ENCODE measurements at regions not wholly inside any gene's neighbourhood (a gene's known extent, or its start where the extent isn't known, plus 50 kb on each side); places are given as distances from the start of the nearest gene placed in this dataset.

DNA sequence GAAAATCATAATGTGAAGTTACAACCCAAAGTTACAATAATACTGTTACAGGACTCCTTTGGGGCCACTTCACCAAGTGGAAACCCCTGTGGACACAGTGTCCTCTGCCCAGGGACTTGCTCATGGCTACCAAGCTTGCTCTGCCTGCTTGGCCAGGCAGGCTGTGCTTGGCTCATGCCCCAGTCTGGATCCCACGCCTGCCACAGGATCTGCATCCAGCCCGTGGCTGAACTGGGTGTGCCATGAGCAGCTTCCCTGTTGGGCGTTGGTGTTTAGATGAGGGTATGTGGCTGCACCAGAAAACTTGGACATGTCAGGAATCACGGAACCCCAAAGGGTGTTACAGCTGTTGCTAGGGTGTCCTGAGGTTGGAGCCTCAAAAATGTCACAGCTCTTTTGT lies 820.9 kb downstream of the SLC6A15 start (continued):
- TF ChIP-seq CHD7 (IDR thresholded peaks at IDR 0.05; ENCODE audit: insufficient replicate concordance, low read length): no peak

Measured in H1 (cell line).